ENCODE measurements at regions not wholly inside any gene's neighbourhood (a gene's known extent, or its start where the extent isn't known, plus 50 kb on each side); places are given as distances from the start of the nearest gene placed in this dataset.

- TF ChIP-seq POLR2A (IDR thresholded peaks at IDR 0.05; ENCODE audit: low read depth) = no peak
- no peak for TF ChIP-seq CTCF (IDR thresholded peaks at IDR 0.05)
- TF ChIP-seq POLR2AphosphoS5 (IDR thresholded peaks at IDR 0.05) = no peak
- no peak for TF ChIP-seq EP300 (IDR thresholded peaks at IDR 0.05)
- Histone ChIP-seq H3K4me1 (no peaks in the 10 kb centered on the region), H3K9me3 (no peaks in the 10 kb centered on the region), H3K27ac (replicated peaks in 1 of 4) (no peak overlapping the region), H3K4me3 (no peak overlapping the region), H3K36me3 (no peaks in the 10 kb centered on the region), H3K27me3 (no peaks in the 10 kb centered on the region)
- 60% methylated on average over 1 of the region's 1 CpG for WGBS
- intact Hi-C loops (cut with DNase I) = no loop called here
- no peak for DNase-seq (ENCODE audit: extremely low spot score)
Measured at GRCh38 chr9:28318515-28318914, 745.2 kb upstream of the C9orf72 start.

DNA sequence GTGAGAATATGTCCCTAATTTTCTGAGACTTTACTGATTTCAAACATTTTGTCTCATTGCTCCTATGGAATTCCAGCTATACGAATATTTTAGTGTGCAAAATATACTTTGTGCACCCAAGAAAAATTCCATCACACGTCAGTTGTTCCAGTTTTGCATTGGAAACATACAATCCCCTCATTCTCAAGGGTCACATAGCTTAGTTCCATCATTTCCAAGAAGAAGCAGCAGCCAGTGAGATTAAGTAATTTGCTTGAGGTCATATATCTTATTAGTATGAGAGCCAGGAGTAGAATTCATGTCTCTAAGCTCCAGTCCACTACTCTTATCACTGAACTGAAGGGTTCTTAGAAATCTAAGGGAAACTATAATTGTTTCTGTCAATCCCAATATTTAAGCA, 746.7 kb upstream of the C9orf72 start:
- Histone ChIP-seq H3K27me3 (no peaks in the 10 kb centered on the region), H3K9me3 (no peaks in the 10 kb centered on the region), H3K4me1 (no peaks in the 10 kb centered on the region), H3K36me3 (no peaks in the 10 kb centered on the region), H3K27ac (replicated peaks in 1 of 4) (no peak overlapping the region), H3K4me3 (no peak overlapping the region)
- 66% methylated on average over 2 of the region's 2 CpGs for WGBS
- TF ChIP-seq POLR2A (IDR thresholded peaks at IDR 0.05; ENCODE audit: low read depth) (no peak), CTCF (IDR thresholded peaks at IDR 0.05) (no peak), POLR2AphosphoS5 (IDR thresholded peaks at IDR 0.05) (no peak), EP300 (IDR thresholded peaks at IDR 0.05) (no peak)
- DNase-seq (ENCODE audit: extremely low spot score) = no peak
- intact Hi-C loops (cut with DNase I) = no loop called here

GRCh38 chr9:28320616-28321015, 747.3 kb upstream of the C9orf72 start:
- Histone ChIP-seq H3K27ac (replicated peaks in 1 of 4) (no peak overlapping the region), H3K4me1 (no peaks in the 10 kb centered on the region), H3K36me3 (no peaks in the 10 kb centered on the region), H3K4me3 (no peak overlapping the region), H3K9me3 (no peaks in the 10 kb centered on the region), H3K27me3 (no peaks in the 10 kb centered on the region)
- DNase-seq (ENCODE audit: extremely low spot score) = no peak
- 46% methylated on average over 5 of the region's 5 CpGs for WGBS
- intact Hi-C loops (cut with DNase I) = no loop called here
- TF ChIP-seq POLR2A (IDR thresholded peaks at IDR 0.05; ENCODE audit: low read depth) (no peak), CTCF (IDR thresholded peaks at IDR 0.05) (no peak), POLR2AphosphoS5 (IDR thresholded peaks at IDR 0.05) (no peak), EP300 (IDR thresholded peaks at IDR 0.05) (no peak)

GRCh38 chr9:28329323-28329722, 756.0 kb upstream of the C9orf72 start:
- intact Hi-C loops (cut with DNase I) = no loop called here
- no peaks in the 10 kb centered on the region for H3K4me1 ChIP-seq
- no peaks in the 10 kb centered on the region for H3K36me3 ChIP-seq
- no peak for DNase-seq (ENCODE audit: extremely low spot score)
- TF ChIP-seq POLR2A (IDR thresholded peaks at IDR 0.05; ENCODE audit: low read depth) (no peak), POLR2AphosphoS5 (IDR thresholded peaks at IDR 0.05) (no peak), EP300 (IDR thresholded peaks at IDR 0.05) (no peak), CTCF (IDR thresholded peaks at IDR 0.05) (no peak)
- WGBS = 93% methylated on average over 3 of the region's 3 CpGs
- H3K27me3 ChIP-seq = no peaks in the 10 kb centered on the region
- no peak overlapping the region for H3K27ac ChIP-seq (replicated peaks in 1 of 4)
- H3K4me3 ChIP-seq = no peak overlapping the region
- H3K9me3 ChIP-seq = no peaks in the 10 kb centered on the region

GRCh38 chr9:28332648-28333047, 759.4 kb upstream of the C9orf72 start:
- no peak overlapping the region for H3K4me3 ChIP-seq
- no peak for DNase-seq (ENCODE audit: extremely low spot score)
- H3K27ac ChIP-seq (replicated peaks in 1 of 4) = no peak overlapping the region
- 81% methylated on average over 3 of the region's 3 CpGs for WGBS
- intact Hi-C loops (cut with DNase I) = no loop called here
- no peaks in the 10 kb centered on the region for H3K27me3 ChIP-seq
- no peaks in the 10 kb centered on the region for H3K9me3 ChIP-seq
- no peaks in the 10 kb centered on the region for H3K4me1 ChIP-seq
- H3K36me3 ChIP-seq = no peaks in the 10 kb centered on the region
- TF ChIP-seq CTCF (IDR thresholded peaks at IDR 0.05) = no peak
- no peak for TF ChIP-seq POLR2AphosphoS5 (IDR thresholded peaks at IDR 0.05)
- no peak for TF ChIP-seq EP300 (IDR thresholded peaks at IDR 0.05)
- TF ChIP-seq POLR2A (IDR thresholded peaks at IDR 0.05; ENCODE audit: low read depth) = no peak

All from esophagus muscularis mucosa (tissue), 4 donors.